HL-60 (cell line): ENCODE measurements at regions not wholly inside any gene's neighbourhood (a gene's known extent, or its start where the extent isn't known, plus 50 kb on each side); places are given as distances from the start of the nearest gene placed in this dataset.

ENCODE experiments used
- DNase-seq, 2 experiments: peaks; one replicate each; pipeline ENCODE4 v3.0.0-alpha.2; 2010 to 2020; ENCODE audit warnings: low read depth in 1 of 2, low spot score in 1 of 2
- H3K27ac ChIP-seq: fragments of 250-450 bp; sonication (Bioruptor Pico); replicated peaks from 2 replicates; pipeline ENCODE4 v1.5.1; 2020; ENCODE audit warnings: mild to moderate bottlenecking, moderate library complexity
- H3K27me3 ChIP-seq: fragments of 250-450 bp; sonication (Bioruptor Pico); 2 replicates; pipeline ENCODE4 v1.5.1; 2021; ENCODE audit warnings: mild to moderate bottlenecking, moderate library complexity; ENCODE audit not compliant: insufficient read depth, poor library complexity, severe bottlenecking
- H3K4me3 ChIP-seq: replicated peaks from 2 replicates; pipeline ENCODE4 v1.5.1; 2011; ENCODE audit warnings: mild to moderate bottlenecking, control low read depth, low read length; ENCODE audit not compliant: insufficient read depth
- CTCF ChIP-seq: IDR thresholded peaks from one replicate; pipeline ENCODE4 v1.5.1; 2011; ENCODE audit warnings: low read length, control low read depth, inconsistent platforms; ENCODE audit not compliant: insufficient read depth
- GABPA ChIP-seq: IDR thresholded peaks from 2 replicates; pipeline ENCODE4 v1.6.1; 2012; ENCODE audit warnings: low read depth
- POLR2AphosphoS5 ChIP-seq: IDR thresholded peaks from 2 replicates; pipeline ENCODE4 v1.6.1; 2012; ENCODE audit warnings: low read depth
- REST ChIP-seq: IDR thresholded peaks from 2 replicates; pipeline ENCODE4 v1.6.1; 2012; ENCODE audit warnings: low read depth; ENCODE audit not compliant: insufficient replicate concordance
- SPI1 ChIP-seq: IDR thresholded peaks from 2 replicates; pipeline ENCODE4 v1.6.1; 2012; ENCODE audit warnings: low read depth, mild to moderate bottlenecking, borderline replicate concordance

GRCh38 chr18:71729611-71730010 is 814.5 kb downstream of the CBLN2 start:
- no peak for DNase-seq
- H3K27ac ChIP-seq, result no peak overlapping the region
- no peak overlapping the region for H3K4me3 ChIP-seq
- TF ChIP-seq GABPA (no peak), SPI1 (no peak), POLR2AphosphoS5 (no peak), REST (no peak), CTCF (no peak)
- H3K27me3 ChIP-seq, result no peaks in the 10 kb centered on the region

- H3K27ac ChIP-seq, result no peak overlapping the region
- DNase-seq, result no peak
- H3K4me3 ChIP-seq, result no peak overlapping the region
- no peaks in the 10 kb centered on the region for H3K27me3 ChIP-seq
- TF ChIP-seq GABPA (no peak), POLR2AphosphoS5 (no peak), REST (no peak), SPI1 (no peak), CTCF (no peak)
Measured at GRCh38 chr18:71727909-71728308, 816.2 kb downstream of the CBLN2 start.

- Histone ChIP-seq H3K27ac (no peak overlapping the region), H3K4me3 (no peak overlapping the region), H3K27me3 (no peaks in the 10 kb centered on the region)
- no peak for DNase-seq
- no peak for TF ChIP-seq REST
- no peak for TF ChIP-seq CTCF
- no peak for TF ChIP-seq GABPA
- TF ChIP-seq POLR2AphosphoS5, result no peak
- TF ChIP-seq SPI1, result no peak
Measured at GRCh38 chr18:71725256-71725655, 818.9 kb downstream of the CBLN2 start.
